KOPT-K1 (cell line): ENCODE measurements at regions not wholly inside any gene's neighbourhood (a gene's known extent, or its start where the extent isn't known, plus 50 kb on each side); places are given as distances from the start of the nearest gene placed in this dataset.

Source experiments
- H3K27ac ChIP-seq: fragments of 200-600 bp; sonication (generic); 2 replicates; pipeline ENCODE4 v1.5.1; 2016; ENCODE audit warnings: antibody characterized with exemption, mild to moderate bottlenecking, low read depth, low read length; ENCODE audit not compliant: poor library complexity, severe bottlenecking
- H3K36me3 ChIP-seq: fragments of 200-600 bp; sonication (generic); 2 replicates; pipeline ENCODE4 v1.5.1; 2017; ENCODE audit warnings: antibody characterized with exemption, mild to moderate bottlenecking, low read length, moderate library complexity; ENCODE audit not compliant: insufficient read depth
- H3K9me3 ChIP-seq: fragments of 200-600 bp; sonication (generic); 2 replicates; pipeline ENCODE4 v1.5.1; 2017; ENCODE audit warnings: antibody characterized with exemption, low read length, mild to moderate bottlenecking; ENCODE audit not compliant: insufficient read depth, poor library complexity, severe bottlenecking

- Histone ChIP-seq H3K9me3 (no peaks in the 10 kb centered on the region), H3K27ac (no peak overlapping the region), H3K36me3 (peaks cover 14% of the 10 kb centered on the region)
Measured at GRCh38 chr4:177070533-177071058, 239.1 kb upstream of the NEIL3 start.

- no peaks in the 10 kb centered on the region for H3K9me3 ChIP-seq
- H3K27ac ChIP-seq = no peak overlapping the region
- peaks cover 29% of the 10 kb centered on the region for H3K36me3 ChIP-seq
Measured at GRCh38 chr4:177077095-177077971, 232.3 kb upstream of the NEIL3 start.

DNA sequence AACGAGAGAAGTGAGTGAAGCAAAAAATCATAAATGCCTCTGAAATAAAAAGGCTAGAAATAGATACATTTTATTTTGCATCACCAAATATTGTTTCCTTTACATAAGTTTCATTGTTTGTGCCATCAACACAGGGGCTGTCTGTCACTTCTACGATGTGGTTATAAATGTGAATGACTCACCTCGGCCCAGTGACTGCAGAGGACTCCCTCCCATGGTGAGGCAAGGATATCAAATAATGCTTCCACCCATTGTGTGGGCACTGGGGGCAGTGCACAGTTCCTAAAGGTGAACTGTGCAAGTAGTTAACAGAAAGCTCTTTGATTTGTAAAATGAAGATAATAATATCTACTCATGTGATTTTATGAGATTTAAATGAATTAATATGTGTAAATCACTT lies 230.3 kb upstream of the NEIL3 start:
- no peak overlapping the region for H3K27ac ChIP-seq
- H3K9me3 ChIP-seq = no peaks in the 10 kb centered on the region
- H3K36me3 ChIP-seq = peaks cover 29% of the 10 kb centered on the region

DNA sequence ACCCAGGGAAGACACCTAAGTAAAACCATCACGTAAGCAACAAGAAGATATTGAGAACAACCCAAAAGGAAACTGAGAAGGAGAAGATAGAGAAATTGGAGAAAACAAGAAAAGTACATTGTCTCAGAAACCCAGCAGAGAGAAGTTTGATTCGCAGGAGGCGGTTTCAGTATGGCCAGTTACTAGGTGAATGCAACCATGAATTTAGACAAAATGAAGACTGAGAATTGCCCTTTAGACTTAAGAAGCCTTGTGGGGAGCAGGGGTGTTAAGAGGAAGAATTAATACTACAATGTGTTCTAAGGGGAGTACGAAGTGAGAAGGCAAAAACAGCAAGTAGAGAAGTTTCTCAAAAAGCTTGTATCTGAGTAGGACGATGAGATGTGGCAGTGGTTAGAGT lies 229.3 kb upstream of the NEIL3 start:
- Histone ChIP-seq H3K27ac (no peak overlapping the region), H3K9me3 (no peaks in the 10 kb centered on the region), H3K36me3 (peaks cover 21% of the 10 kb centered on the region)

DNA sequence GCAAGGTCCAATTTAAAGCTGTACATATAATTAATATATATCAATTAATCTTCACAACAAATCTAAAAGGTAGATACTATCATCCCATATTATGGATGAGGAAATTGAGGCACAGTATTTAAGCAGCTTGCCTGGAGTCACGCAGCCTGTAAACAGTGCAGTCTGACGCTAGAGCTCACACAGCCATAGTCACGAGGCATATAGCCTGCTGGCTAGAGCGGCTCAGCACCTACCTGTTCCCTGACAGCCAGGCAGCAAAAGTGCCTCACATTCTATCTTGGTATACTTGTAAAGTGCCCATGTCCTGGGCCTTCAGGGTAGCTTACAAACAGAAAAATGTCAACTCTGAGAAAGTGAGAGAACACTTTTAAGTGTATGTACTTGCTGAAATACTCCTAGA lies 222.6 kb upstream of the NEIL3 start:
- no peak overlapping the region for H3K27ac ChIP-seq
- H3K9me3 ChIP-seq = no peaks in the 10 kb centered on the region
- peaks cover 15% of the 10 kb centered on the region for H3K36me3 ChIP-seq

DNA sequence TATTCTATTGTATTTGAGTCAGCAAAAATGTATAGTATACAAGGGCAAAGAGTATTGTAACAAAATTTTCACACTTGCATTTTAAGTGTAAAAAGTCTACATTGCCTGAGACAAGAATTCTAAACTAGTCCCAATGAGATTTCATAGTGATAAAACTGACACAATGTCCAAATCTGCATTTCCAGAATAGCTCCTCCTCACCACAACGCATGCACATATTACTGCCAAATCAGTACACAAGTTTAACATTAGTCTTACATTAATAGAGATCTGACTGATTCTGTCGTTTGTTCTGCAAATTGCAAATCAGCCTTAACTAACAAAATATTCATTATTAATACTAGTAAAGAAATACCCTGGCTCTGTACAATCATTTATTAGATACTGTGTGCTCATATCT lies 222.2 kb upstream of the NEIL3 start:
- Histone ChIP-seq H3K36me3 (peaks cover 15% of the 10 kb centered on the region), H3K27ac (no peak overlapping the region), H3K9me3 (no peaks in the 10 kb centered on the region)

- Histone ChIP-seq H3K27ac (no peak overlapping the region), H3K9me3 (no peaks in the 10 kb centered on the region), H3K36me3 (peaks cover 37% of the 10 kb centered on the region)
Measured at GRCh38 chr4:177091515-177091914, 218.2 kb upstream of the NEIL3 start.

- peaks cover 50% of the 10 kb centered on the region for H3K36me3 ChIP-seq
- H3K27ac ChIP-seq = no peak overlapping the region
- H3K9me3 ChIP-seq = no peaks in the 10 kb centered on the region
Measured at GRCh38 chr4:177092807-177093206, 216.9 kb upstream of the NEIL3 start.

DNA sequence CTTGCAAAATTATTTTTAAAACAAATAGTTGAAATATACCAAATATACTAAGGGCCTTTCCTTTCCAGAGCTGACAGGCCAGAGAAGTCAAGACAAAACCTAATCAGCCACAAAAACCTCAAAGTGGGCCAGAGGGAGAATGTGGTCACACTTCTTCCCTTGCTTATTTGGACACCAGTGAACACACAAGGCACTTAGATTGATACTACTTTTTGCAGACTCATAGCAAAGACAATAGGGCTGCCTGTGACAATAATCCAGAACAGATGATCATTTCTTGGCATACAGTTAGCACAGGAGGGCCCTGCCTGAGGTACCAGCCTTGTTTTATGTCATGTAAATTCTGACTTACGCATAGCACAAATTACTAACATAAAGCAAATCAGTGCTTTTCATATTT lies 215.7 kb upstream of the NEIL3 start:
- no peak overlapping the region for H3K27ac ChIP-seq
- peaks cover 51% of the 10 kb centered on the region for H3K36me3 ChIP-seq
- H3K9me3 ChIP-seq = no peaks in the 10 kb centered on the region

DNA sequence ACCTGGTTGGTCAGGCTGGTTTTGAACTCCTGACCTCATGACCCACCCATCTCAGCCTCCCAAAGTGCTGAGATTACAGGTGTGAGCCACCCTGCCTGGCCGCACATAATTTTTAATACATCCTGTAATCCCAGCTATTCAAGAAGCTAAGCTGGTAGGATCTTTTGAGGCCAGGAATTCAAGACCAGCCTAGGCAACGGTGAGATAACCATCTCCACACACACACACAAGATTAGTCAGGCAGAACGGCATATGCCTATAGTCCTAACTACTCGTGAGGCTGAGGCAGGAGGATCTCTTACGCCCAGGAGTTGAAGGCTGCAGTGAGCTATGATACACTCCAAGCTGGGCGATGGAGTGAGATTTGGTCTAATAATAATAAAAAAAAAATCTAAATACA lies 212.4 kb upstream of the NEIL3 start:
- peaks cover 50% of the 10 kb centered on the region for H3K36me3 ChIP-seq
- H3K27ac ChIP-seq = no peak overlapping the region
- H3K9me3 ChIP-seq = no peaks in the 10 kb centered on the region

- no peaks in the 10 kb centered on the region for H3K9me3 ChIP-seq
- no peak overlapping the region for H3K27ac ChIP-seq
- peaks cover 56% of the 10 kb centered on the region for H3K36me3 ChIP-seq
Measured at GRCh38 chr4:177099211-177099610, 210.5 kb upstream of the NEIL3 start.

DNA sequence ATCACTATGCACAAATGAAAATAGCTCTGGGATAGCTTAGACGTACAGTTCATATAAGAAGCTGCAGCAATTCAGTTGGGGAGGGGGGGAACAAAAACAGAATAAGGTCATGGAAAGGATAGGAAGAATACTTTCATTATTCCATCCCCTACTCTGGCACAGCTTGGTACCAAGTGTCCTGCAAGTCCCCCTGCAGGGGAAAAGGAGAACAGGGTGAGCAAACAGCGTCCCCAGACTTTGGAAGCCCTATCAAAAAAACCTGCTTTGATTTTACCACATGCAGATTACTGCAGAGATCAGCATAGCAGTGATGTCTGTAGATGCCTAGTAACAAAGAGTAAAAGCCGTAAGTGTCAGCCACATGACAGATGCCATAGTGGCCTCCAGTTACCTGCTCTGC lies 209.4 kb upstream of the NEIL3 start:
- no peaks in the 10 kb centered on the region for H3K9me3 ChIP-seq
- no peak overlapping the region for H3K27ac ChIP-seq
- H3K36me3 ChIP-seq = peaks cover 51% of the 10 kb centered on the region

- no peak overlapping the region for H3K27ac ChIP-seq
- no peaks in the 10 kb centered on the region for H3K9me3 ChIP-seq
- H3K36me3 ChIP-seq = peaks cover 56% of the 10 kb centered on the region
Measured at GRCh38 chr4:177103619-177104018, 206.1 kb upstream of the NEIL3 start.

GRCh38 chr4:177105536-177105935 lies 204.1 kb upstream of the NEIL3 start:
- no peak overlapping the region for H3K27ac ChIP-seq
- H3K36me3 ChIP-seq = peaks cover 68% of the 10 kb centered on the region
- H3K9me3 ChIP-seq = no peaks in the 10 kb centered on the region

DNA sequence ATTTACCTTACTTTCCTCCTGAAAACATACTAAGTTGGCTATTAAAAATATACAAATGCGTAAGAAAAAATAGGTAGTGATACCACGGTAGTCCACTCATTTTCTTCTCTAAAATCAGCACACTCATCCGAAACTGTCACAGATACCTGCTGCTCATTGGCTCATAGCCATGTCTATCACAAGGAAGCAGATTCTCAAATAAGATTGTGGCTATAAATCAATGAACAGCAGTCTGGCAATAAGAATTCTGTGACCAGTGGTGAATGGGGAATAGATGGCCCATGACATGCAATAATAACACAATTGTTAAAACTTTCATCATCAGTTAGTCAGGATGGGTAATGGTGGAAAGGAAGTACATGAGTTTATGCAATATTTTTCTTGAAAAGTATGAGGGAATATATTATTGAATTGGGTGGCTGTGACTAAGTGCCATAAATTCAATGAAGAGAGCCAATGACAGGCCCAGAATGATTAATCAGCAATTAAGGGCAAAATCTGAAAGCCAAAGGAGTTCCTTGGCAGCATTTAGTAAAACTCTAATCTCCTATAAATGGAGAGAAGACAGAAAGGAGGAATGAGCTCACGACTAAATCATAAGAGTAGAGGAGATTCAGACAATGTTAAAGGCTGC lies 202.3 kb upstream of the NEIL3 start:
- H3K27ac ChIP-seq = no peak overlapping the region
- H3K36me3 ChIP-seq = peaks cover 79% of the 10 kb centered on the region
- no peaks in the 10 kb centered on the region for H3K9me3 ChIP-seq

GRCh38 chr4:177108708-177109107 lies 201.0 kb upstream of the NEIL3 start:
- Histone ChIP-seq H3K27ac (no peak overlapping the region), H3K36me3 (peaks cover 83% of the 10 kb centered on the region), H3K9me3 (no peaks in the 10 kb centered on the region)
